ENCODE measurements at regions not wholly inside any gene's neighbourhood (a gene's known extent, or its start where the extent isn't known, plus 50 kb on each side); places are given as distances from the start of the nearest gene placed in this dataset.

DNA sequence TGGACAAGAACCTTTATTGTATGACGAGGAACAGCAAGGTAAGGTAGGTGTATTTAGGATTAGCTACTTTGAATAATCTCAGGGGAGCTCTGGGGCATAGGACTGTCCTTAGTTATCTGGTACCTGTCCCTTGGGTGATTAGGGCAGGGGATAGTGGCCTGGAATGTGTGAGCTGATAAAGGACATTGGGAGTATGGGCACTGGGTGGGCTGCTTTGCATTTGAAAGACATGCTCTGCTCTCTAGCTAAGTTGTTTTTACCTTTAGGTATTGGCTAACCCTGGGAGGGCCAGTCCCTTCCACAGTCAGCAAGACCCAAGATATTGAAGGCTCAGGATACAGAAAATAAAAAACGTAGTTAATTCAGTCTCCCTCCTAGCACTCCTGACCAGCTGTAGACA is 282.8 kb upstream of the C9orf72 start:
- TF ChIP-seq EP300 (IDR thresholded peaks at IDR 0.05; ENCODE audit: borderline replicate concordance in 1 of 2, control insufficient read depth in 1 of 2, low read depth in 2 of 2, low read length in 2 of 2) (no peak), RAD21 (IDR thresholded peaks at IDR 0.05; ENCODE audit: insufficient read depth, low read depth, low read length) (no peak), DPF2 (IDR thresholded peaks at IDR 0.05) (no peak), RELA (IDR thresholded peaks at IDR 0.05; ENCODE audit: borderline replicate concordance, partially characterized antibody) (no peak)
- TF ChIP-seq, protein P1, sequence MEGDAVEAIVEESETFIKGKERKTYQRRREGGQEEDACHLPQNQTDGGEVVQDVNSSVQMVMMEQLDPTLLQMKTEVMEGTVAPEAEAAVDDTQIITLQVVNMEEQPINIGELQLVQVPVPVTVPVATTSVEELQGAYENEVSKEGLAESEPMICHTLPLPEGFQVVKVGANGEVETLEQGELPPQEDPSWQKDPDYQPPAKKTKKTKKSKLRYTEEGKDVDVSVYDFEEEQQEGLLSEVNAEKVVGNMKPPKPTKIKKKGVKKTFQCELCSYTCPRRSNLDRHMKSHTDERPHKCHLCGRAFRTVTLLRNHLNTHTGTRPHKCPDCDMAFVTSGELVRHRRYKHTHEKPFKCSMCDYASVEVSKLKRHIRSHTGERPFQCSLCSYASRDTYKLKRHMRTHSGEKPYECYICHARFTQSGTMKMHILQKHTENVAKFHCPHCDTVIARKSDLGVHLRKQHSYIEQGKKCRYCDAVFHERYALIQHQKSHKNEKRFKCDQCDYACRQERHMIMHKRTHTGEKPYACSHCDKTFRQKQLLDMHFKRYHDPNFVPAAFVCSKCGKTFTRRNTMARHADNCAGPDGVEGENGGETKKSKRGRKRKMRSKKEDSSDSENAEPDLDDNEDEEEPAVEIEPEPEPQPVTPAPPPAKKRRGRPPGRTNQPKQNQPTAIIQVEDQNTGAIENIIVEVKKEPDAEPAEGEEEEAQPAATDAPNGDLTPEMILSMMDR (IDR thresholded peaks at IDR 0.05 in 2 of 3, conservative IDR thresholded peaks at IDR 0.05 in 1 of 3; ENCODE audit: control insufficient read depth in 2 of 3, extremely low read depth in 1 of 3, insufficient read depth in 1 of 3, low read depth in 3 of 3, low read length in 3 of 3) = no peak
- TF ChIP-seq, protein P2, sequence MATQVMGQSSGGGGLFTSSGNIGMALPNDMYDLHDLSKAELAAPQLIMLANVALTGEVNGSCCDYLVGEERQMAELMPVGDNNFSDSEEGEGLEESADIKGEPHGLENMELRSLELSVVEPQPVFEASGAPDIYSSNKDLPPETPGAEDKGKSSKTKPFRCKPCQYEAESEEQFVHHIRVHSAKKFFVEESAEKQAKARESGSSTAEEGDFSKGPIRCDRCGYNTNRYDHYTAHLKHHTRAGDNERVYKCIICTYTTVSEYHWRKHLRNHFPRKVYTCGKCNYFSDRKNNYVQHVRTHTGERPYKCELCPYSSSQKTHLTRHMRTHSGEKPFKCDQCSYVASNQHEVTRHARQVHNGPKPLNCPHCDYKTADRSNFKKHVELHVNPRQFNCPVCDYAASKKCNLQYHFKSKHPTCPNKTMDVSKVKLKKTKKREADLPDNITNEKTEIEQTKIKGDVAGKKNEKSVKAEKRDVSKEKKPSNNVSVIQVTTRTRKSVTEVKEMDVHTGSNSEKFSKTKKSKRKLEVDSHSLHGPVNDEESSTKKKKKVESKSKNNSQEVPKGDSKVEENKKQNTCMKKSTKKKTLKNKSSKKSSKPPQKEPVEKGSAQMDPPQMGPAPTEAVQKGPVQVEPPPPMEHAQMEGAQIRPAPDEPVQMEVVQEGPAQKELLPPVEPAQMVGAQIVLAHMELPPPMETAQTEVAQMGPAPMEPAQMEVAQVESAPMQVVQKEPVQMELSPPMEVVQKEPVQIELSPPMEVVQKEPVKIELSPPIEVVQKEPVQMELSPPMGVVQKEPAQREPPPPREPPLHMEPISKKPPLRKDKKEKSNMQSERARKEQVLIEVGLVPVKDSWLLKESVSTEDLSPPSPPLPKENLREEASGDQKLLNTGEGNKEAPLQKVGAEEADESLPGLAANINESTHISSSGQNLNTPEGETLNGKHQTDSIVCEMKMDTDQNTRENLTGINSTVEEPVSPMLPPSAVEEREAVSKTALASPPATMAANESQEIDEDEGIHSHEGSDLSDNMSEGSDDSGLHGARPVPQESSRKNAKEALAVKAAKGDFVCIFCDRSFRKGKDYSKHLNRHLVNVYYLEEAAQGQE (IDR thresholded peaks at IDR 0.05; ENCODE audit: low read depth, low read length) = no peak
